Endothelial cell of umbilical vein (primary cell): ENCODE measurements at regions not wholly inside any gene's neighbourhood (a gene's known extent, or its start where the extent isn't known, plus 50 kb on each side); places are given as distances from the start of the nearest gene placed in this dataset.

Experiments used
- BruUV-seq: library from RNA; stranded (reverse); fragments of 400-500 nt; replicated peaks from 2 replicates; lab custom pipeline; 2021; lab: Mats Ljungman, UMichigan
- CTCF ChIA-PET: fragments of 300-600, 350-600 bp; sonication (Branson Sonifier 250); formaldehyde crosslinking; loops from one replicate; lab custom pipeline; 2021; ENCODE audit warnings: antibody characterized with exemption, inconsistent platforms; lab: Charles Lee
- POLR2A ChIA-PET: fragments of 300-600, 350-600 bp; sonication (Branson Sonifier 250); formaldehyde crosslinking; loops from one replicate; lab custom pipeline; 2021; ENCODE audit warnings: antibody characterized with exemption, inconsistent platforms; lab: Charles Lee
- DNase-seq: peaks from one replicate; pipeline ENCODE4 v3.0.0-alpha.2; 2011; ENCODE audit warnings: low read depth, low spot score
- FAIRE-seq: peaks from 2 replicates; lab custom pipeline; 2011; peaks lifted over from hg19 to GRCh38; lab: Jason Lieb, UNC
- H2AFZ ChIP-seq: 2 replicates; pipeline ENCODE4 v1.6.0; 2012; ENCODE audit warnings: low read depth, low read length, control low read depth, inconsistent platforms
- H3K27ac ChIP-seq: 2 replicates; pipeline ENCODE4 v1.5.1; 2011; ENCODE audit warnings: low read depth, mild to moderate bottlenecking, control low read depth, low read length, moderate library complexity; ENCODE audit not compliant: insufficient read depth
- H3K27me3 ChIP-seq, 2 experiments: 2 replicates each; pipeline versions ENCODE4 v1.6.0 to v1.6.1; 2011; ENCODE audit warnings: low read length in 2 of 2, mixed read lengths in 1 of 2; ENCODE audit not compliant: control insufficient read depth in 2 of 2, insufficient read depth in 2 of 2
- H3K36me3 ChIP-seq, 2 experiments: 2 replicates in 1 of 2; 3 replicates in 1 of 2; pipeline ENCODE4 v1.5.1; 2011; ENCODE audit warnings: low read length in 2 of 2, mild to moderate bottlenecking in 1 of 2, moderate library complexity in 1 of 2; ENCODE audit not compliant: control insufficient read depth in 2 of 2, insufficient read depth in 2 of 2; ENCODE audit errors: extremely low read depth in 1 of 2
- H3K4me1 ChIP-seq: 3 replicates; pipeline ENCODE4 v1.5.1; 2011; ENCODE audit warnings: mild to moderate bottlenecking, low read length; ENCODE audit not compliant: control insufficient read depth, insufficient read depth; ENCODE audit errors: extremely low read depth
- H3K4me2 ChIP-seq: 2 replicates; pipeline ENCODE4 v1.6.1; 2011; ENCODE audit warnings: low read length, control low read depth, mixed read lengths; ENCODE audit not compliant: insufficient read depth
- H3K4me3 ChIP-seq, 3 experiments: fragments of 200-600 bp in 1 of 3; sonication (generic), shearing (Covaris generic) in 1 of 3; replicated peaks in 1 of 3; 2 replicates each; pipeline ENCODE4 v1.5.1; 2011 to 2016; ENCODE audit warnings: control low read depth in 3 of 3, low read length in 3 of 3, mild to moderate bottlenecking in 2 of 3, inconsistent platforms in 1 of 3, low read depth in 1 of 3, moderate library complexity in 1 of 3; ENCODE audit not compliant: insufficient read depth in 1 of 3
- H3K79me2 ChIP-seq: 2 replicates; pipeline ENCODE4 v1.6.0; 2012; ENCODE audit warnings: low read length, inconsistent platforms; ENCODE audit not compliant: control insufficient read depth, insufficient read depth
- H3K9ac ChIP-seq: replicated peaks from 2 replicates; pipeline ENCODE3; 2011; ENCODE audit warnings: low read length, control low read depth; ENCODE audit not compliant: insufficient read depth; ENCODE audit errors: extremely low read depth
- H3K9me1 ChIP-seq: replicated peaks from 3 replicates; pipeline ENCODE4 v1.6.0; 2011; ENCODE audit warnings: mild to moderate bottlenecking, low read length; ENCODE audit not compliant: control insufficient read depth, insufficient read depth; ENCODE audit errors: extremely low read depth
- H3K9me3 ChIP-seq: replicated peaks from 2 replicates; pipeline ENCODE4 v1.5.1; 2012; ENCODE audit warnings: low read length, inconsistent platforms; ENCODE audit not compliant: control insufficient read depth, insufficient read depth
- H4K20me1 ChIP-seq: replicated peaks from 2 replicates; pipeline ENCODE3; 2011; ENCODE audit warnings: mild to moderate bottlenecking, low read length; ENCODE audit not compliant: control insufficient read depth, insufficient read depth; ENCODE audit errors: extremely low read depth
- CTCF ChIP-seq, 2 donors: IDR thresholded peaks; 1 replicate in 1 of 2; 2 replicates in 1 of 2; pipeline ENCODE4 v1.5.1; 2011; ENCODE audit warnings: low read length in 2 of 2, mild to moderate bottlenecking in 2 of 2, moderate library complexity in 2 of 2, control low read depth in 1 of 2, inconsistent platforms in 1 of 2, low read depth in 1 of 2; ENCODE audit not compliant: insufficient read depth in 1 of 2; ENCODE audit errors: extremely low read depth in 1 of 2
- EZH2 ChIP-seq: IDR thresholded peaks from 2 replicates; pipeline ENCODE4 v1.6.1; 2012; ENCODE audit warnings: borderline replicate concordance, low read depth, mild to moderate bottlenecking, moderate library complexity, low read length, inconsistent platforms; ENCODE audit not compliant: severe bottlenecking
- GATA2 ChIP-seq: IDR thresholded peaks from 2 replicates; pipeline ENCODE4 v1.7.0; 2011; ENCODE audit warnings: low read depth, mild to moderate bottlenecking, moderate library complexity, mixed read lengths, low read length; ENCODE audit not compliant: insufficient read length, insufficient read depth
- JUN ChIP-seq: IDR thresholded peaks from 2 replicates; pipeline ENCODE4 v1.6.1; 2011; ENCODE audit warnings: borderline replicate concordance, low read depth; ENCODE audit not compliant: insufficient read length, insufficient read depth
- MYC ChIP-seq: IDR thresholded peaks from one replicate; pipeline ENCODE4 v1.6.1; 2011; ENCODE audit warnings: mild to moderate bottlenecking, low read depth, low read length
- POLR2A ChIP-seq: IDR thresholded peaks from 2 replicates; pipeline ENCODE4 v1.6.1; 2012; ENCODE audit warnings: low read depth, mild to moderate bottlenecking, control low read depth, low read length
- POLR2AphosphoS5 ChIP-seq: IDR thresholded peaks from 2 replicates; pipeline ENCODE4 v1.6.1; 2012; ENCODE audit warnings: low read depth, mild to moderate bottlenecking, control low read depth, low read length, moderate library complexity; ENCODE audit not compliant: insufficient read depth
- dilution Hi-C: fragments of 300-500 bp; cut with MboI; formaldehyde crosslinking; loops from one replicate; pipeline ENCODE4 v1.15.0; 2019; ENCODE audit warnings: low sequenced_read_pairs; ENCODE audit not compliant: extremely low pct_ligation_motif_present
- intact Hi-C: fragments of 100-400 bp; cut with micrococcal nuclease; formaldehyde crosslinking; loops from one replicate; pipeline ENCODE4 v1.10.0; 2022
- TF ChIP-seq, protein P1 (sequence below): IDR thresholded peaks from 2 replicates; pipeline ENCODE4 v1.6.1; 2011; ENCODE audit not compliant: insufficient read depth, insufficient read length

DNA sequence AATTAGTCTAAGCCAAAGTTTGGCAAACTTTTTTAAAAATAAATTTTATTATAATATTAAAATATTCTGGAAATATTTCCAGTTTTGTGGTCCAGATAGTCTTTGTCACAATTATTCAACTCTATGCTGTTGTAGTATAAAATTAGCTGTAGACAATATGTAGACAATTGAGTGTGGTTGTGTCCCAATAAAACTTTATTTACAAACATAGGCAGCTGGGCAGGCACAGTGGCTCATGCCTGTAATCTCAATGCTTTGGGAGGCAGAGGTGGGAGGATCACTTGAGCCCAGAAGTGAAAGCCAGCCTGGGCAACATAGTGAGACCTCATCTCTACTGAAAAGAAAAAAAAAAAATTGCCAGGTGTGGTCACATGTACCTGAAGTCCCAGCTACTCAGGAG, 150.5 kb upstream of the EPB41L4A start:
- H3K4me1 ChIP-seq: no peaks in the 10 kb centered on the region
- H3K79me2 ChIP-seq: no peaks in the 10 kb centered on the region
- H3K9me3 ChIP-seq: no peaks in the 10 kb centered on the region
- H3K27me3 ChIP-seq: peaks cover 2 to 3% of the 10 kb centered on the region in 2 experiments
- H3K9ac ChIP-seq: no peak overlapping the region
- DNase-seq: no peak
- no peaks in the 10 kb centered on the region for H3K36me3 ChIP-seq
- H3K9me1 ChIP-seq: no peaks in the 10 kb centered on the region
- intact Hi-C loops (no loop called here), dilution Hi-C loops (no loop called here)
- ChIA-PET POLR2A (no interaction called here), CTCF (no interaction called here)
- no peak for FAIRE-seq
- no peak overlapping the region for H2AFZ ChIP-seq
- no peak overlapping the region for H3K27ac ChIP-seq
- no peak overlapping the region for H3K4me2 ChIP-seq
- no peaks in the 10 kb centered on the region for H4K20me1 ChIP-seq
- no peak overlapping the region for H3K4me3 ChIP-seq
- BruUV-seq: no TSS peak
- TF ChIP-seq POLR2AphosphoS5 (no peak), EZH2 (no peak), CTCF (IDR thresholded peaks at IDR 0.05; ENCODE audit: extremely low read depth in 1 of 2, insufficient read depth in 1 of 2, low read depth in 1 of 2, low read length in 2 of 2) (no peak), GATA2 (no peak), POLR2A (no peak), JUN (no peak), MYC (no peak)
- TF ChIP-seq, protein P1, sequence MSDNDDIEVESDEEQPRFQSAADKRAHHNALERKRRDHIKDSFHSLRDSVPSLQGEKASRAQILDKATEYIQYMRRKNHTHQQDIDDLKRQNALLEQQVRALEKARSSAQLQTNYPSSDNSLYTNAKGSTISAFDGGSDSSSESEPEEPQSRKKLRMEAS: no peak
